ENCODE measurements at regions not wholly inside any gene's neighbourhood (a gene's known extent, or its start where the extent isn't known, plus 50 kb on each side); places are given as distances from the start of the nearest gene placed in this dataset.

DNA sequence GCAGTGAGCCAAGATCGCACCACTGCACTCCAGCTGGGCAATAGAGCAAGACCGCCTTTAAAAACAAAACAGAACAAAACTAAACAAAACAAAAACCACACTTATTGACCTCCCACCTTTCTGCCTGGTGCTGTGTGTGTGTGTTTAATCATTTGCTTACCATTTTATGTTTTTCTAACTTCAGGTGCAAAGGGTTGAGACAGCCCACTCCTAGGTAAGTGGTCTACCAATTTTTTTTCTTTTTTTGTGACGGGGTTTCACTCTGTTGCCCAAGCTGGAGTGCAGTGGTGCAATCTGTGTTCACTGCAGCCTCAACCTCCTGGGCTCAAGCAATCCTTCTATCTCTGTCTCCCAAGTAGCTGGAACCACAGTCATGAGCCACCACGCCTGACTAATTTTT is 65.8 kb downstream of the SALL1 start:
- in situ Hi-C loops (cut with MboI; ENCODE audit: low pct_unique_long_range_greater_than_20kb, low sequenced_read_pairs): no loop called here
- no peak for DNase-seq

GRCh38 chr16:51084074-51084928 is 66.8 kb downstream of the SALL1 start:
- in situ Hi-C loops (cut with MboI; ENCODE audit: low pct_unique_long_range_greater_than_20kb, low sequenced_read_pairs): no loop called here
- no peak for DNase-seq

DNA sequence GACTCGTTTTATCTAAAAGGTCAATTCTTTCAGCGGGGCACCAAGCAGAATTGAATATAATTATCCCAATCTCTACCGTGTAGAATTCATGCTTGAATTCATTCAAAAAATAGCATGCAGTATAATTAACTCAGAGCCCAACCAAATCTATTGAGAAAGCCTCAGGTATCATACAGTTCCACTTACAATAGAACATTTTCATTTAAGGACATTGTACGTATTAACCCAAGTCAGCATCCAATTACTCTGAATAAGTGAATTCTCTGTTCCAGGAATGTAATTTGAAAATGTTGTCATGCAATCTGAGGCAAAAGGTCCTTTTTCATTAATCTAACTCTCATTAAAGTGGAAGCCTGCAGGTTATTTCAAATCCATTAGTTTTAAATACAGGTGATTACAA is 78.5 kb downstream of the SALL1 start:
- no peak for DNase-seq
- in situ Hi-C loops (cut with MboI; ENCODE audit: low pct_unique_long_range_greater_than_20kb, low sequenced_read_pairs): no loop called here

GRCh38 chr16:51071326-51071725 is 79.7 kb downstream of the SALL1 start:
- in situ Hi-C loops (cut with MboI; ENCODE audit: low pct_unique_long_range_greater_than_20kb, low sequenced_read_pairs): no loop called here
- no peak for DNase-seq

- no peak for DNase-seq
- in situ Hi-C loops (cut with MboI; ENCODE audit: low pct_unique_long_range_greater_than_20kb, low sequenced_read_pairs): no loop called here
Measured at GRCh38 chr16:51067352-51067751, 83.7 kb downstream of the SALL1 start.

- in situ Hi-C loops (cut with MboI; ENCODE audit: low pct_unique_long_range_greater_than_20kb, low sequenced_read_pairs): no loop called here
- no peak for DNase-seq
Measured at GRCh38 chr16:51062039-51062438, 89.0 kb downstream of the SALL1 start.

- in situ Hi-C loops (cut with MboI; ENCODE audit: low pct_unique_long_range_greater_than_20kb, low sequenced_read_pairs): no loop called here
- no peak for DNase-seq
Measured at GRCh38 chr16:51061328-51061727, 89.7 kb downstream of the SALL1 start.

- no peak for DNase-seq
- in situ Hi-C loops (cut with MboI; ENCODE audit: low pct_unique_long_range_greater_than_20kb, low sequenced_read_pairs): no loop called here
Measured at GRCh38 chr16:51057969-51058337, 93.1 kb downstream of the SALL1 start.

GRCh38 chr16:51057102-51057793 is 93.8 kb downstream of the SALL1 start:
- DNase-seq: no peak
- in situ Hi-C loops (cut with MboI; ENCODE audit: low pct_unique_long_range_greater_than_20kb, low sequenced_read_pairs): no loop called here

DNA sequence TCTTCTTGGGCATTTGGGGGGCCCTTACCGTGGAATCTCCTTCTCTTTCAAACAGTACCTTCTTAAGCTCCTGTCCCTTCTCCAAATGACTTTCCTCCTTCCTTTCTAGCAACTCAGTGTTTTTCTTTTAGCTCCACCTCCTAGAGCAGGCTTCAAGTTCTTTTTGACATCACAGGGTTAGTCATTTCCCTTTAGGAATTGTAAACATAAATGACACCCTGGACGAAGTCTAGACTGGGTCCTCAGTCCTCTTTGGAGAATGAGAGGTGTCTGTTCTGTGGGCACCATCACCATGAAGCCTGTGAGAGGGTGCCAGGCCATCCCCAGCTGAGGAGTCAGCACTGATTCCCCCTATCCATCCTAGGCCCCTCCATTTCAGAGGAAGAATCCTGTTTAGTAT is 94.7 kb downstream of the SALL1 start:
- DNase-seq: no peak
- in situ Hi-C loops (cut with MboI; ENCODE audit: low pct_unique_long_range_greater_than_20kb, low sequenced_read_pairs): no loop called here

- no peak for DNase-seq
- in situ Hi-C loops (cut with MboI; ENCODE audit: low pct_unique_long_range_greater_than_20kb, low sequenced_read_pairs): no loop called here
Measured at GRCh38 chr16:51055434-51055833, 95.6 kb downstream of the SALL1 start.

DNA sequence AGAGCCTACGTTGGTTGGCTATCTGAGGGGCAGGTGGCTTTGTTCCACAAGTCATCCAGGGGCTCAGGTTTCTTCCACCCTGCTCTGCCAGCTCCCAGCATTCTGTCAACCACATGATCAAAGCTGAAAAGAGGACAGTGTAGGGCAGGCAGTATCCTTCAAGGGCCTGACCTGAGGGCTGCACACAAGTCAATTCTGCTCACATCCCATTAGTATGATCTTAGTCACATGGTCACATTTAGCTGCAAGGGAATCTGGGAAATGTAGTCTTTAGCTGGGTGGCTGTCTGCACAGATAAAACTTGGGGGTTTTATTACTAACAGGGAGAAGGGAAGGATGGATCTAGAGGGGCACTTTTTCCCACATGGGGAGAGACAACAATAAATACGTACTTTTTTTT is 97.3 kb downstream of the SALL1 start:
- DNase-seq: no peak

DNA sequence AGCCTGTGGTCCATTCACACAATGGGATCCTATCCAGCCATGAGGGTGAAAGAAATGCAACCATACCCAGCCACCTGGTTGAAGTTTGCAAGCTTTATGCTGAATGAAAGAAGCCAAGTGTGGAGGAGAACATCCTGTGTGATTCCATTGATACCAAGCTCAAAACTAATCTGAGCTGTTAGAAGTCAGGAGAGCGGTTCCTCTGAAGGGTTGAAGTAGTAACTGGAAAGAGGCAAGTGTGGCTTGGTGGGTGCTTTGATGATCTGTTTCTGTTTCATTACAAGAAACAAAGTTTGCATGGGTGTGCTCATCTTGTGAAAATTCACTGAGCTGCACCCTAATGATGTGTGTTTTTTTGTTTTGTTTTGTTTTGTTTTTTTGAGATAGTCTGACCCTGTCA is 99.4 kb downstream of the SALL1 start:
- in situ Hi-C loops (cut with MboI; ENCODE audit: low pct_unique_long_range_greater_than_20kb, low sequenced_read_pairs): no loop called here
- DNase-seq: no peak

More for the DNA sequence above, 97.3 kb downstream of the SALL1 start:
- in situ Hi-C loops (cut with MboI; ENCODE audit: low pct_unique_long_range_greater_than_20kb, low sequenced_read_pairs): no loop called here

DNA sequence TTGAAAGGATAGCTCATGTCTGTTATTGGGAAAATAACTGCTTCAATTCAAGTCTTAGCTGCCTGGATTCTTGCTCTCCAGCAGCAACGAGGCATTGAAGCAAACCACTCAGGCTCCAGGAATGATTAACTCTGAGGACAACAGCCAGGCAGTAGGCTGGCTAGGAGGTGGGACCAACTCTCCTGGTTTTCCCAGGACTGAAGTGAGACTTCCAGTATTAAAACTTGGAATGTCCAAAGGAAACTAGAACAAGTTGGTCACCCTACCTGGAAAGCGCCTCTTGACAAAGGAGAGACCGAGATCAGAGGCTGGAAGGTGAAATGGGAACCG is 100.7 kb downstream of the SALL1 start:
- in situ Hi-C loops (cut with MboI; ENCODE audit: low pct_unique_long_range_greater_than_20kb, low sequenced_read_pairs): no loop called here
- no peak for DNase-seq

- DNase-seq: no peak
- in situ Hi-C loops (cut with MboI; ENCODE audit: low pct_unique_long_range_greater_than_20kb, low sequenced_read_pairs): no loop called here
Measured at GRCh38 chr16:51049678-51050376, 101.2 kb downstream of the SALL1 start.

GRCh38 chr16:51049276-51049675 is 101.8 kb downstream of the SALL1 start:
- DNase-seq: no peak
- in situ Hi-C loops (cut with MboI; ENCODE audit: low pct_unique_long_range_greater_than_20kb, low sequenced_read_pairs): no loop called here

- in situ Hi-C loops (cut with MboI; ENCODE audit: low pct_unique_long_range_greater_than_20kb, low sequenced_read_pairs): no loop called here
- DNase-seq: no peak
Measured at GRCh38 chr16:51048544-51048943, 102.5 kb downstream of the SALL1 start.

DNA sequence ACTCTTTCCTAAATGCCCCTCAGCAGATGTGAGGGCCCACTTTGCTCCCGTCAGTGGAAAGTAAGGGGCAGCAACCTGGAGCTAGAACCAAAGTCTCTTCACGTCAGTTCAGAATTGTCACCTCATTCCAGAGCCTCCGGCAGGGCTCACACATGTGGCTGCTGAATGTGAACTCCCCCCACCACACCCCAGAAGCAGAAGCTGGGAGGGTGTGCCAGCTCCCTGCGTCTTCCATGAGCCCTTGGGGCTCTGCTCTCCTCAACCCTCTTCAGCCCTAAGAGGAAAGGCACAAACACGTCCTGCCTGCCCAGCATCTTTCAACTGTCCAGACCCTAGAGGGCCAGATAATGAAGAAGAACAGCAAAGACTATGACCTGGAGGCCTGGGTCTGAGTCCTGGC is 105.3 kb downstream of the SALL1 start:
- in situ Hi-C loops (cut with MboI; ENCODE audit: low pct_unique_long_range_greater_than_20kb, low sequenced_read_pairs): no loop called here
- DNase-seq: no peak

GRCh38 chr16:51045186-51045585 is 105.9 kb downstream of the SALL1 start:
- DNase-seq: no peak
- in situ Hi-C loops (cut with MboI; ENCODE audit: low pct_unique_long_range_greater_than_20kb, low sequenced_read_pairs): no loop called here

- in situ Hi-C loops (cut with MboI; ENCODE audit: low pct_unique_long_range_greater_than_20kb, low sequenced_read_pairs): no loop called here
- DNase-seq: no peak
Measured at GRCh38 chr16:51041546-51041945, 109.5 kb downstream of the SALL1 start.

Data from KBM-7 (cell line).